ENCODE measurements at regions not wholly inside any gene's neighbourhood (a gene's known extent, or its start where the extent isn't known, plus 50 kb on each side); places are given as distances from the start of the nearest gene placed in this dataset.

- Histone ChIP-seq H2AK5ac (ENCODE audit: low read depth, low read length) (no peak overlapping the region), H3K27me3 (ENCODE audit: control insufficient read depth, insufficient read depth, low read length) (no peaks in the 10 kb centered on the region), H2BK15ac (ENCODE audit: low read depth, low read length) (no peak overlapping the region), H4K20me1 (ENCODE audit: insufficient read depth, low read length) (no peaks in the 10 kb centered on the region), H3K4ac (ENCODE audit: low read depth, low read length) (no peak overlapping the region), H3K9ac (ENCODE audit: low read depth, low read length) (no peak overlapping the region), H4K91ac (ENCODE audit: insufficient read depth, low read depth, low read length) (no peak overlapping the region), H3K4me1 (ENCODE audit: control insufficient read depth, insufficient read depth, low read length) (no peaks in the 10 kb centered on the region), H2AFZ (replicated peaks; ENCODE audit: low read length, poor library complexity) (no peak overlapping the region), H3K79me1 (ENCODE audit: low read depth in 1 of 2, low read length in 2 of 2) (no peaks in the 10 kb centered on the region), H4K8ac (ENCODE audit: low read depth in 2 of 2, low read length in 2 of 2) (no peak overlapping the region), H3K4me2 (ENCODE audit: low read depth, low read length) (no peak overlapping the region), H3K9me1 (ENCODE audit: insufficient read depth, low read length) (no peaks in the 10 kb centered on the region), H3K36me3 (ENCODE audit: control insufficient read depth, insufficient read depth, low read length) (no peaks in the 10 kb centered on the region), H3K14ac (replicated peaks; ENCODE audit: low read depth, low read length) (no peak overlapping the region), H2BK120ac (ENCODE audit: low read depth, low read length) (no peak overlapping the region), H2BK20ac (ENCODE audit: low read depth, low read length) (no peak overlapping the region), H4K5ac (ENCODE audit: low read depth, low read length) (no peak overlapping the region), H3K23ac (ENCODE audit: low read depth, low read length) (no peak overlapping the region), H3K4me3 (ENCODE audit: insufficient read depth, low read depth, low read length) (no peak overlapping the region), H3K18ac (ENCODE audit: low read depth, low read length) (no peak overlapping the region), H3K27ac (ENCODE audit: insufficient read depth, low read length) (no peak overlapping the region), H3K56ac (ENCODE audit: extremely low read depth, insufficient read depth, low read length) (no peak overlapping the region), H3K9me3 (ENCODE audit: control insufficient read depth, insufficient read depth, low read length) (peaks cover 3% of the 10 kb centered on the region; the same call in 1 of the 2 replicates), H2BK5ac (ENCODE audit: low read depth, low read length, poor library complexity, severe bottlenecking) (no peak overlapping the region), H2AK9ac (replicated peaks; ENCODE audit: low read depth, low read length, poor library complexity) (no peak overlapping the region)
- ATAC-seq (ENCODE audit: low read depth): no peak
- BruUV-seq (replicated peaks): no TSS peak
- DNase-seq: no peak
- POLR2A ChIA-PET (ENCODE audit: unreplicated experiment): no interaction called here
- WGBS, 2 experiments (ENCODE audit: extremely low coverage in 2 of 2, insufficient read length in 1 of 2): 90% methylated on average over 3 of the region's 9 CpGs; no CpG with 5 or more reads in 1 of the 2 experiments
- intact Hi-C loops (cut with micrococcal nuclease) (no loop called here), in situ Hi-C loops (cut with MboI; ENCODE audit: low sequenced_read_pairs) (no loop called here), dilution Hi-C loops (cut with HindIII; ENCODE audit: low sequenced_read_pairs, unreplicated experiment) (no loop called here)
- CTCF ChIA-PET: no interaction called here
- TF ChIP-seq CHD1 (IDR thresholded peaks at IDR 0.05; ENCODE audit: low read depth, low read length) (no peak), RAD21 (IDR thresholded peaks at IDR 0.05; ENCODE audit: low read length) (no peak), RCOR1 (IDR thresholded peaks at IDR 0.05; ENCODE audit: insufficient replicate concordance, low read length) (no peak), MXI1 (IDR thresholded peaks at IDR 0.05; ENCODE audit: borderline replicate concordance, low read depth, low read length) (no peak), FOS (IDR thresholded peaks at IDR 0.05; ENCODE audit: low read depth, low read length) (no peak), BHLHE40 (IDR thresholded peaks at IDR 0.05; ENCODE audit: low read depth, low read length) (no peak), MAFK (IDR thresholded peaks at IDR 0.05; ENCODE audit: low read depth, low read length) (no peak), CEBPB (IDR thresholded peaks at IDR 0.05; ENCODE audit: low read depth, low read length) (no peak)
Observed at GRCh38 chr22:47276450-47276820, 514.0 kb downstream of the TBC1D22A start.

Data from IMR-90 (cell line).